ENCODE measurements at regions not wholly inside any gene's neighbourhood (a gene's known extent, or its start where the extent isn't known, plus 50 kb on each side); places are given as distances from the start of the nearest gene placed in this dataset.
"Not testable (repeated sequence)": the region's sequence is repeated elsewhere in the genome, so short reads cannot be mapped to it uniquely, and the experiment has no call there.

GRCh38 chr18:39127538-39127937 lies 1561.9 kb upstream of the CELF4 start:
- DNase-seq (ENCODE audit: low read depth), result not testable (repeated sequence)

DNA sequence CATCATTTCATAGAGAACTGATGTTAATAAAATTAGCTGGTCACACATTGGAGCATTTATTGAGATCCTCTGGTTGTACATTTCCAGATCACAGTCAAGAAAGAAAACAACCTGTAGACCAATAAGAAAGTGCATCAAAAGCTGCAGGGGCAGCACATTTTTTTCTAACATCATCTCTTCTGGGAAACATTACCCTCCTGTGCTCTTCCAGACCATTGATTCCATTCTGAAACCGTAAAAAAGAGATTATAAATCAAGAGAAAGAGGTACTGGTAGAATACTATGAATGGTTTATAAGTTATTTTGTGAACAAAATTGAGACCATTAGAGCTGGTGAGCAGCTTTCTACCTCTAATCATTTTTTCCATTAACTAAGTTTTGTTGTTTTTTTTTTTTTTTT lies 1548.2 kb upstream of the CELF4 start:
- DNase-seq (ENCODE audit: low read depth), result no peak

DNA sequence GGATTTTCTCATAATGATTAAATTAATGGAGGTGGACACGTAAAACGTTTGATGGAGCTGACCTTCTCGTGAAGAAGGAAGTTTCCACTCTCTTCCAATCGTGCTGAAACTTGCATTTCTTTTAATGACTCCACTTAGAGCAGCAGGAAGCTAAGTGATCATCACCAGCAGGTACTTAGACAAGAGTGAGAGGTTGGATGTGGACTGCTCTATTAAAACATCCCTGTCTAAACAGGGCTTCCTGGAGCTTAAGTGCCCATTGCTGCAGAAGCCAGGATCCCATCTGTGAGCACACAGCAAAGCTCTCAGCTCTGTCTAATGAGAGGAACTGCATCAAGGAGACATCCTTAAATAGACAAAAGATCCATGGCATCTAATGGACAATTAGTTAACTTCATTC lies 1539.5 kb upstream of the CELF4 start:
- no peak for DNase-seq (ENCODE audit: low read depth)

- no peak for DNase-seq (ENCODE audit: low read depth)
These were observed 1507.4 kb upstream of the CELF4 start for GRCh38 chr18:39072970-39073369.

GRCh38 chr18:39062426-39062825 lies 1496.8 kb upstream of the CELF4 start:
- no peak for DNase-seq (ENCODE audit: low read depth)

GRCh38 chr18:39058386-39059000 lies 1492.9 kb upstream of the CELF4 start:
- no peak for DNase-seq (ENCODE audit: low read depth)

- DNase-seq (ENCODE audit: low read depth), result peak; percentile 5
These were observed 1491.9 kb upstream of the CELF4 start for GRCh38 chr18:39057423-39058064.

DNA sequence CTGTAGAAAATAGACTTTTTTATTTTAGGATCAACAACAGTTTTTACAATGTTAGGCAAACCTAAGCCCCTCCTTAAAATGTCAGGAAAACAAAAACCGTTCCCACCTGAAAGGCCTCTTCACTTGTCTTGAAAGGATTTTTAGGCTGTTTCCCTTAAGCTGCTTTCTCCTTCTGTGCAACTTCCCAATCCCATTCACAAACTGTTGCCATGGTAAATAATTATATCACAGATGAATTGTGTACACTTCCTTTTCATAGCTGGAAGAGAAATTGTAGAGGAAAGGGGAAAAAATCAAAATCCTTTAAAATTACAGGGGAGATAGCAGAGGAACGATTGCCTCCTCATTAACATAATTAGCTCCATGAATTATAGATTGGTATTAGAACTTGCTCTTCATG lies 1488.0 kb upstream of the CELF4 start:
- no peak for DNase-seq (ENCODE audit: low read depth)

DNA sequence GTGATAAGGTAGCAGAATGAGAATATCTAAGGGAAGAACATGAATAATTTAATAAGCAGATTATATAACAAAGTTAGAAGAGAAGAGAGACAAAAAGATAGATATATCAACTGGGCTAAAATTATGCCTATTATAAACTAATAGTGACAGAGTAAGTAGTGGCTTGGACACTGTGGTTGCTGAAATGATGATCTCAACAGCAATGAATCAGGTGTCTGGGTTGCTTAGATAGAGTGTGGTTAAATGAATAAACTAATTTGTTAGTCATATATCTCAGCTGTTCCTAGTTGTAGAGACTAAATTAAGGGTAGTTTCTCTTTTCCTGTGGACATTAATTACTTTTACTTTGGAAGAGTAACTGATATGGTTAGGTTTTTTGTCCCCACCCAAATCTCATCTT lies 1485.4 kb upstream of the CELF4 start:
- no peak for DNase-seq (ENCODE audit: low read depth)

DNA sequence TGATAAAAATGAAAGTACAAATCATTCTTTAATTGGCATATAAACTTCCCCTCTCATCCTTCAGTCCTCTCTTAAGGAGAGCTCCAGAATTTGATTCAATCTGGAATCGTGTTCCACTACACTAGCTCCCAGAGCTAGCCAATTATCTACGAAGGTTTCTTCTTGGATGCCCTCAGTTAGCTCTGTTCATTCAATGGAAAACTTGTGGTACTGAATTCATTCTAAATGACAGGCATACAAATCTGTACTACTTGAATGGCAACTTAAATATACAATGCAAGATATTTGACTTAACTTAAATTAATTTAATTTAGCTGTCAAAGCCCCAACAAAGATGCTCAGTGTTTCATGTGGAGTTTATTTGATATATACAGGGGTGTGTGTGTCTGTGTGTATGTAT lies 1474.2 kb upstream of the CELF4 start:
- DNase-seq (ENCODE audit: low read depth), result no peak

DNA sequence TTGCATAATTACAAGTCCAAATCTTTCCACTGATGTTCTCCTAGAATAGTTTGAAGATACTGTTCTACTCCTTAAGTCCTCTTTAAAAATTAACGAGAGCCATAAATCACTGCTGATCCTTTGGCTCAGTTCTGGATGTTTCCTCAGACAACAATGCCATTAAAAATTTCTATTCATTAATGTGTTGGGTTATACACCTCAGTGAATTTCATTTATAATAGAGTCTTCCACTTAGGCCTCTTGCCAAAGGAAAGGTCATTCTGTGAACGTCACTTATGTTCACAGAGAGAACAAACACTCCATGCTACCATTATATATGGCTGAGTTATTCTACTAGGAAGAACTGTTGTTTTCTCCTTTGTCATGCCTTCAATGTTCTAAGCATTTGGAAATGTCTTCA lies 1472.3 kb upstream of the CELF4 start:
- no peak for DNase-seq (ENCODE audit: low read depth)

- DNase-seq (ENCODE audit: low read depth), result no peak
These were observed 1467.7 kb upstream of the CELF4 start for GRCh38 chr18:39033312-39033711.

DNA sequence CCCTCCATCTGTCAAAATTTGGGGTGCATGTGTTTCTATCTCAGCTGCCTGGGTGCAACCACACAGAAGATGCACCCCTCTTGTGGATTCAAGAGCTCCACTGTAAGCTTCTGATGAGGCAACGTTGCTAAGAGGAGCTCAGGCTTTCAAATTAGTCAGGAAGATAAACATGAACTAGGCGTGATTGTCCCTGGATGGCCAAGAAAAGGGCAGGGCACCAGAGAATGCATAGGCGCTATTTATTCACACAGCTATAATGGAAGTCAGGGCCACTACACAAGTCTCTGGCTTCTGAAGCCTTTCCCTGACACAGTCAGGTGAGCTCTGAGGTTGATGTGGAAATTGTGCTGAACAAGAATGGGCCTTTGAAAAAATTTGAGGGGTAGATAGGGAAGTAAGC lies 1466.0 kb upstream of the CELF4 start:
- no peak for DNase-seq (ENCODE audit: low read depth)

GRCh38 chr18:39030124-39030655 lies 1464.6 kb upstream of the CELF4 start:
- DNase-seq (ENCODE audit: low read depth), result no peak

DNA sequence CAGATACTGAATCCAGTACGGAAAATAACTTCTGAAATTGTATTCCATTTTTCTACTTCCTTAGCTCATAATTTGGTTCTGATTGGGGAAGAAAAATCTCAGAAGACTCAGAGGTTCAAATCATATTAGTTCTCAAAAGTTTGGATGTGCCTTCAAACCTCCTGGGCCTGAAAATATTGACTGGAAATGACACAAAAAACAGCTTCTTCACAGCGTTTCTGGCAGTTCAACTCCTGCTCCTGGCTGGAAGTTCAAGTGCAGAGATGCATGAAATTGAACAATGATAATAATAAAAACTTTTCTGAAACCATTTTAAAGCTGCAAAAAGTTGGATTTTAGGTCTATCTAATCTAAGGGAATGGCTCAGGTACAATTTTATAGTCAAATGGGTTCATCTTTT lies 1459.9 kb upstream of the CELF4 start:
- DNase-seq (ENCODE audit: low read depth), result no peak

GRCh38 chr18:39019989-39020388 lies 1454.4 kb upstream of the CELF4 start:
- no peak for DNase-seq (ENCODE audit: low read depth)

DNA sequence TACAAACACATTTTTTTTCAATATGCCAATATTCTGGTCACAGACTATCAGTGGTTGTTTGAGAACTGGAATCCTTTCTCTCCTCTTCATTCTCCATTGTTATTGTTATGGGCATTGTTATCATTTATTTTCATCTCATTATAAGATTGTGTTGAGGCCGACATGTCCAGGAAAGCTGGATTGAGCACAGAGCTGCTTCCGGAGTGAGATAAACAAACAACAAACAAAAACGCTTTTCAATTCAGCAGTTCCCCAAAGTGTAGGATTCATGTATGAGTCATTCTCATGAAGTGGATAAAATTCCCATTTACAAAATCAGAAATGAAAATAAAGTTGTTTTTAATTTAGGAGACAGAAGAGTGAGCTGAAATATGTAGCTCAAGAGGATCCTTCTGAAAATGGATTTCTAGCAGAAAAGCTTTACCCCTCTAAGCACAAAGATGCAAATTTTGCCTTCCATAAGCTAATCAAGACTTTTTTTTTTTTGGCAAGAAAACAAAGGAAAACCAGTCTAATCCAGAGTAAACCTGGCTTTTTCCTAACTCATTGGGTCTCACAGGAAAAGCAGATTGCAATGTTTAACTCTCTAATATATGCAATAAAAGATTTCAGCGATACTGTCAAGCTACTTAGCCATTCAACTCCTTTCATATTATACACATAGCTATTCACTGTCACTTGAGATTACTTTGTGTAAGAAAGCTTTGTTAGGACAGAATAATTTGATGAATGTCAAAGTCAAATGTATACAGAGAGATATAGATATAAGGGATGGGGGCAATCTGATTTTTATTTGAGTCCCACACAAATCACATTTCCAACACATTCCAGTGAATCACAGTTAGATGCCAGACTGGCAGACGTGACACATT lies 1441.7 kb upstream of the CELF4 start:
- no peak for DNase-seq (ENCODE audit: low read depth)

- no peak for DNase-seq (ENCODE audit: low read depth)
These were observed 1430.5 kb upstream of the CELF4 start for GRCh38 chr18:38996056-38996455.

- no peak for DNase-seq (ENCODE audit: low read depth)
These were observed 1427.7 kb upstream of the CELF4 start for GRCh38 chr18:38993342-38993741.

- DNase-seq (ENCODE audit: low read depth), result no peak
These were observed 1419.4 kb upstream of the CELF4 start for GRCh38 chr18:38984968-38985367.

- DNase-seq (ENCODE audit: low read depth), result no peak
These were observed 1416.5 kb upstream of the CELF4 start for GRCh38 chr18:38982072-38982471.

GRCh38 chr18:38981389-38981788 lies 1415.8 kb upstream of the CELF4 start:
- DNase-seq (ENCODE audit: low read depth), result no peak

DNA sequence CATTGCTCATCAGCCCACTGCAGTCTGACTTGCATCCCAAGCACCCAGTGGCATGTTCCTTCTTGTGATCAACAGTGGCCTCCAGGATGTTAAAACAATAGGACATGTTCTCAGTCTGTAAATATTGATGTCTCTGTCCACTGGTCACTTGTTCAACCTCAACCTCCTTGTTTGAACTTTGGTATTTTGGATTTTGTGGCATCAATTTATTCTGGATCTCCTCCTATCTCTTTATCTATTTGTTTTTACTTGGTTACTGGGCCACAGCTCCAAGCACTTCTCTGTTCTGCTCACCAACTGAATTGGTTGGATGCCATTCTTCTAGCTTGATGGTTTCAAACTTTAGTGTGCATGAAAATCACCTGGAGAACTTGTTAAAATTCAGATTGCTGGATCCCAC lies 1414.8 kb upstream of the CELF4 start:
- DNase-seq (ENCODE audit: low read depth), result no peak
